Fibroblast of pulmonary artery (primary cell): ENCODE measurements at regions not wholly inside any gene's neighbourhood (a gene's known extent, or its start where the extent isn't known, plus 50 kb on each side); places are given as distances from the start of the nearest gene placed in this dataset.
"Not testable (repeated sequence)": the region's sequence is repeated elsewhere in the genome, so short reads cannot be mapped to it uniquely, and the experiment has no call there.

Experiments
- DNase-seq: peaks from one replicate; pipeline ENCODE4 v3.0.0-alpha.2; 2010; ENCODE audit warnings: low read depth
- H3K4me3 ChIP-seq: replicated peaks from 2 replicates; pipeline ENCODE4 v1.5.1; 2011; ENCODE audit warnings: low read depth, mild to moderate bottlenecking, control low read depth, low read length, moderate library complexity
- TF ChIP-seq, protein P1 (sequence below): IDR thresholded peaks from 2 replicates; pipeline ENCODE4 v1.5.1; 2011; ENCODE audit warnings: mild to moderate bottlenecking, control low read depth, low read length, inconsistent platforms; ENCODE audit errors: missing control alignments

DNA sequence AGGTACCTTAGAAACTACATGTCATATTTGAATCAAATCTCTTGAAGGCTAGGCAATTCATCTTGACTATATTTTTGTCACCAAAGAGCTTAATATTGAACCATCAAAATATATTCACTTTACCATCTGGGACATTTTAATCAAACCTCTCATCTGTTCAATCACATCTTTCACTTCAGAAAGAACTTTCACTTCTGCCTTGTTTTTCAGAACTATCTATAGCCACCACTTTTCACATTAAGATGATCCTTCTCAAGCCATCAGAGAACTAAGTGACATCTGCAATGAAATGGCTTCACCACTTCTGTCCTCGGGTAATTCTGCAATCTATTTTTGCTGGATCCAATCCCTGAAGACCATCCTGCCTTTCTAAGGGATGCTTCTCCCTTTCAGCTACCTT is 57.8 kb downstream of the OR2B2 start:
- no peak for DNase-seq
- no peak overlapping the region for H3K4me3 ChIP-seq
- TF ChIP-seq, protein P1, sequence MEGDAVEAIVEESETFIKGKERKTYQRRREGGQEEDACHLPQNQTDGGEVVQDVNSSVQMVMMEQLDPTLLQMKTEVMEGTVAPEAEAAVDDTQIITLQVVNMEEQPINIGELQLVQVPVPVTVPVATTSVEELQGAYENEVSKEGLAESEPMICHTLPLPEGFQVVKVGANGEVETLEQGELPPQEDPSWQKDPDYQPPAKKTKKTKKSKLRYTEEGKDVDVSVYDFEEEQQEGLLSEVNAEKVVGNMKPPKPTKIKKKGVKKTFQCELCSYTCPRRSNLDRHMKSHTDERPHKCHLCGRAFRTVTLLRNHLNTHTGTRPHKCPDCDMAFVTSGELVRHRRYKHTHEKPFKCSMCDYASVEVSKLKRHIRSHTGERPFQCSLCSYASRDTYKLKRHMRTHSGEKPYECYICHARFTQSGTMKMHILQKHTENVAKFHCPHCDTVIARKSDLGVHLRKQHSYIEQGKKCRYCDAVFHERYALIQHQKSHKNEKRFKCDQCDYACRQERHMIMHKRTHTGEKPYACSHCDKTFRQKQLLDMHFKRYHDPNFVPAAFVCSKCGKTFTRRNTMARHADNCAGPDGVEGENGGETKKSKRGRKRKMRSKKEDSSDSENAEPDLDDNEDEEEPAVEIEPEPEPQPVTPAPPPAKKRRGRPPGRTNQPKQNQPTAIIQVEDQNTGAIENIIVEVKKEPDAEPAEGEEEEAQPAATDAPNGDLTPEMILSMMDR = no peak

DNA sequence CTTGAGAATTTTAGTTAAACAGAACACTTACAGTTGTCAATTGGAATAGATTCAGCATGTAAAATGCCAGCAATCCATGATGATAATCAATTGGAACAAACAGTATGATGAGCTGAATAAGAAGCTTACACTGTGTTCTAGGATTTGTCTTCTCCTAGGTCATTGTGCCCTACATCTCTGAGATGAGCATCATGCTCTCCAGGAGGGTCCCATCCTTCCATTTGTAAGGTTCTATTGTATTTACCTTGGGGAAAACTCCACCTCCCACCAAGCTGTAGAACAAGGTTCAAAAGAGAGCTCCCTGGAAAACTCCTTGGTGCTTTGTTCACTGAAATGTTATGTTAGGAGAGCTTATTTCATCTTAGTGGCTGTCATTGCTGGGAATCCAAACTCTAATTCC is 60.8 kb downstream of the OR2B2 start:
- TF ChIP-seq, protein P1 = no peak
- no peak for DNase-seq
- no peak overlapping the region for H3K4me3 ChIP-seq

DNA sequence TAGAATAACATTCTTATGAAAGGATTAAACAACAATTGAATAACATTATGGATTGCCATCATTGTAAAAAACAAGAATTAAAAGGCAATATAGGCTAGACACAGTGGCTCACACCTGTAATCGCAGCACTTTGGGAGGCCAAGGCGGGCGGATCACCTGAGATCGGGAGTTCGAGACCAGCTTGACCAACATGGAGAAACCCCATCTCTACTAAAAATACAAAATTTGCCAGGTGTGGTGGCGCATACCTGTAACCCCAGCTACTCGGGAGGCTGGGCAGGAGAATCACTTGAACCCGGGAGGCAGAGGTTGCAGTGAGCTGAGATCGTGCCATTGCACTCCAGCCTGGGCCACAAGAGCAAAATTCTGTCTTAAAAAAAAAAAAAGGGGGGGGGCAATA is 63.2 kb downstream of the OR2B2 start:
- DNase-seq, H3K4me3 ChIP-seq: not testable (repeated sequence)

DNA sequence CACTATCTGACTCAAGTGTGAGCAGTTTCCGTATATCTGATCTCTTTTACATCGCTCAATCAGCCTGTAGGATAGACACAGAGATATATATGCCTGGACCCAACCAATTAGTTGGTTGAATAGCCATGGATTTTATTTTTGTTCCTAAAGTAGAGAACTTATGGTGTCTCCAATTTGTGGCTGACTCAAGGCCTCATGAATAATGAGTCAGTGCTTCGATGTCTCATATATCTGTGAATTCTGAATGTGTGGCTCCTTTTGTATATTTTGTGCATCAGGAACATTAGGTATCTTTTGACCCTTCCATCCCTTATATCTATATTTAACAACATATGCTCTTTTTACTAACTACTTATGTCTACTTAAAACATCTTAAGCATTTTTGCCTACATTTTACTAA is 64.5 kb downstream of the OR2B2 start:
- H3K4me3 ChIP-seq = no peak overlapping the region
- no peak for DNase-seq
- TF ChIP-seq, protein P1 = no peak

DNA sequence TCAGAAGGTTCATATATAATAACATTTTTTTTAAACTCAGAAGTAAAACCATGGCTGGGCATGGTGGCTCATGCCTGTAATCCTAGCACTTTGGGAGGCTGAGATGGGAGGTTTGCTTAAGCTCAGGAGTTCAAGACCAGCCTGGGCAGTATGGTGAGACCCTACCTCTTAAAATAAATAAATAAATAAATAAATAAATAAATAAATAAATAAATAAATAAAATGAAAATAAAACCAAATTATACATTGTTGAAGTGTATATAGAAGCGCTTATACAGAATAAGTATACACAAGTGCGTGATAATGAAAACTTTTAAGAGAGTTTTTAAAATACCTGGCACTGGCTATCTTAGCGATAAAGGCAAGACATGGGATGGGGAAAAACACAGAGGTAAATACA is 71.6 kb downstream of the OR2B2 start:
- no peak for DNase-seq
- TF ChIP-seq, protein P1 = no peak
- no peak overlapping the region for H3K4me3 ChIP-seq

DNA sequence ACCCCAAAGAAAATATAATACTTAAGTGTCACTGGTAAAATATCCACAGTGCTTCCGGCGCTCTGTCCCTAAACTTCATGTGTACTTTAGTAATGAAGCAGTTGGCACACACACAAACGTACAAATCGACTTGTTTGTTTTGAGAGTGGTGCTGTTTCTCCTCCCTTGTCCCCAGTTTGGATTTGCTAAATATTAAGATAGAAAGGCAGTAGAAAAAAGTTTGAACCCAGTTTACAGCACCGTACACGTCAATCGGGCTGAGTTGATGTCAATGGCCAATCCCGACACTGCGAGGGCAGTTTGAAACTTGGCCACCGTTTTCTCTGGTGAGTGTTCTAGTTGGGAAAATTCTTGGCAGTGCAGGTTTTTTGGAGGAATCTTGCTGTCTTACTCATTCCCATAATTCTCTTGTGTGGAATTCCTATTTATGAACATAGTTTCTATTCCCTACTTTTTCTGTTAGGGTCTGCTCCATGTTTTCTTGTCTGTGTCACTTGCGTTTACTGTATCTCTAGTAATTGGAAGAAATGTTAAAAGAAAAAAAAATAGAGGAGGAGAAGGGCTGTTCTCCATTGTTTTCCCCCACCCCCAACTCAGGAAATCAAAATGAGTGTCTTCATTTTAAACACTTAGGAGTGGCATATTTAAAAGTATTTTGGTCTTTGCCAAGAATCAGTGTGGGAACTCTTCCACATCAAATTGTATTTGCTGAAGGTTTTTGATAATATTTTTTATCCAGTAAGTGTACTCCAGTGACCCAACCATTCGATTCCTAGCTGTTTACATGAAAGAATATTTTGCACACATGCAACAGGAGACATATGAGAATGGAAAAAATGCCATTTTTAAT is 72.3 kb downstream of the OR2B2 start:
- DNase-seq = peak; percentile 76
- TF ChIP-seq, protein P1 = no peak
- peak overlapping the region; percentile 67 for H3K4me3 ChIP-seq

DNA sequence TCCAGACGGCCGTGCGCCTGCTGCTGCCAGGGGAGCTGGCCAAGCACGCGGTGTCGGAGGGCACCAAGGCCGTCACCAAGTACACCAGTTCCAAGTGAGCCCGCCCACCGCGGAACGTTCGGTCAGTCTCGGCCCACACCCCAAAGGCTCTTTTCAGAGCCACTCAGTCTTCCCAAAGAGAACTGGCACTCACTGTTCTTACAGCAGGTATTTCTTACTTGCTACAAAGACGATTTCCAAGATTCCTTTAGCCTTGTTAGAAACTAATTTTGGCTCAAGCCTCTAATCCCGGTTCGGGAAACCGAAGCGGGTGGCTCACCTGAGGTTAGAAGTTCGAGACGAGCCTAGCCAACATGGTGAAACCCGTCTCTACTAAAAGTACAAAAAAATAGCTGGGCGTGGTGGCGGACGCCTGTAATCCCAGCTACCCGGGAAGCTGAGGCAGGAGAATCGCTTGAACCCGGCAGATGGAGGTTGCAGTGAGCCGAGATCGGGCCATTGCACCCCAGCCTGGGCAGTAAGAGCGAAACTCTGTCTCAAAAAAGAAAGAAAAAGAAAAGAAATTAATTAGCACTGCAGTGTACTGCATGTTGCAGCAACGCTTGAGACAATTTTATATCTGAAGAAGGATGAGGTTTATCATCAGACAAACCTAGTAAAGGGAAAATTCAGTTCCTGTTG is 73.1 kb downstream of the OR2B2 start:
- DNase-seq = peak; percentile 48
- peak overlapping the region; percentile 67 for H3K4me3 ChIP-seq
- TF ChIP-seq, protein P1 = no peak
